NCI-H2029 (cell line): ENCODE measurements at regions not wholly inside any gene's neighbourhood (a gene's known extent, or its start where the extent isn't known, plus 50 kb on each side); places are given as distances from the start of the nearest gene placed in this dataset.
"Not testable (repeated sequence)": the region's sequence is repeated elsewhere in the genome, so short reads cannot be mapped to it uniquely, and the experiment has no call there.

Experiments
- DNase-seq: peaks from one replicate; lab custom pipeline; 2025; lab: John Stamatoyannopoulos, UW

DNA sequence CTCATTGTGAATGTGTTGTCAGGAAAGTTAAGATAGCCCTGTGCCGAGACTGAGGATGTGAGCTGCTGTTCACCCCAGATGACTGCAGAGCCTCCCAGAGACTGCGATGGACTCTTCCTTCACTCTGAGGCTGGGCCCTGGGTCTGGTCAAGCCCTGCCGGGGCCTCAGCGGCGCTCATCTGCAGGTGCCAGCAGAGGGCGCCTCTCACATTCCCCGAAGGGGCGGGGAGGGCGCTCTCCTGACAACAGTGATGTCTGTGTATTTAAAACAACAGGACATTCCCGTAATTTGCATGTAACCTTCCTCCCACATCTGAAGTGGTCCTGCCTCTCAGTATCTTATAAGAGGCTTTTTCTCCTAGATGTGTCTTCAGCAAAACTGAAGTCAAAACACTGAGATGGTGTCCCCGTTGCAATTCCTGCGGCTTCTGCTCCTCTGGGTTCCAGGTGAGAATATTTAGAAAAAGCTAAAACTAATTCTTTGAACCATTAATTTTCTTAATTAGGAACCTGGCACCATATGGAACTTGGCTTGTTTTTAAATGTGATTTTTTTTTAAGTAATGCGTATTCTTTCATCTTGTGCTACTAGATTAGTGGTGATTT is 1377.9 kb downstream of the RPIA start:
- peak; percentile 15 for DNase-seq

DNA sequence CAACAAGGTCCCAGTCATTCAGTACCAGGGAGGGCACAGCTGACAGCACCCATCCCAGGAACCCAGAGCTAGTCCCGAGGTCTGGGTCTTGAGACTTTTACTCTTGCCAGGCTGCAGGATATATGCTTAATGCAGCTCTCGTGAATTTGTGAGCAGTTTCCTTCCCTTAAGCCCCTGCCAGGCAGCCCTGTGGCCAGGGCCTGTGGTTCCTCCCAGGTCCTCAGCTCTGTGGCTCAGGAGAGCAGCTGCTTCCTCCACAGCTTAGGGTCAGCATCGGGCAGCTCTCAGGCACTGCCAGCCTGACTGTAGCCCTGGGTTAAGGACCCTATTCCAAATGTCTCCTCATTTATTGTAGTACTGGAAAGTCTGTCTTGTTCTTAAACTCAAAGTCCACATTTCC is 1384.8 kb downstream of the RPIA start:
- DNase-seq, result no peak

DNA sequence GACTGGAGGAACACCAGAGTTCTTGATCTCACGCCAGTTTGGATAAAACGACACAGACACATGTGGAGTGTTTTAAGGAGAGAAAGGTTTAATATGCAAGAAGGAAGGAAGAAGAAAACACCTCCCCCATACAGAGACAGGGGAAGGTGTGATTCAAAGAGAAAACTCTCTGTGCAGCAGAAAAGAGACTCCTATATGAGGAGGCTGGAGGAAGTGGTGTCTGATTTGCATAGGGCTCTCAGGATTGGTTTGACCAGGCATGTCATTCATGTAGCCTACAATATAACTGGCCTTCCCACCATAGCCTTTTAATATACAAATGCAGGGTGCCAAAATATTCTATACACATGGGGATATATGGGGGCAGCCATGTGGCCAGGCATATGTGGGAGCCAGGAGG is 1386.5 kb downstream of the RPIA start:
- no peak for DNase-seq

DNA sequence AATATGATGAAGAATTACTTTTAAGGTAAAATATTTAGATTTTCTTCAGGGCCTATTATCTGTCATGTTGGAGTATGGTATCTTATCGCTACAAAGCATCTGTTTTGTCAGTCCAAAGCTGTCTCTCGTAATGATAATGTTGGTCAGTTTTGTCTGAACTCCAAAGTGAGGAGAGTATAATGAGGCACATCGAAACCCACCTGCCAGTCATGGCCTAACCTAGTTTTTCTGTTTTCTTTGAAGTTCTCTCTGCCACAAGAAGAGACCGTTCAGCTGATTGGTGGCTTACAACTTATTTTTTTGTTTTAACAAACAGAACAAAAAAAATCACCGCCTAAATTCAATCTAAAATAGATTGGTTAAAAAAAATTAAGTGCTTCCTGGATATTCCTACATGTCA is 1387.9 kb downstream of the RPIA start:
- DNase-seq, result no peak

DNA sequence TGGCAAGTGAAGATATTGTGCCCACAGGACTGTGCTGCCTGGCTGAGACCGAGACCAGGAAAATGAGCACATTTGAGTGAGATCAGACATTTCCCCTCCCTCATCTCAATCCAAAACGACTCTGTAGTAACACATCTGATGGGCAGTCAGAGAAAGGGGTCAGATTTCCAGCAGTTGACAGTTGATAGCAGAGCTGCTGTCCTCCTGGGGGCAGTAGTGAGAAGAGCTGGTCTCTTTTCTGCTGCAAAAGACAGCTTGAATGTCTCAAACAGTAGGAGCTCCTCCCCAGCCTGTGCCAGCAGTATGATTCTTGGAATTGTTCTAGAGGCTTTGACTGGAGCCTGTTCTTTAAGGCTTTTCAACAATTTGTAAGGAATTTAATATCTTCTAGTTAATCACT is 1396.3 kb downstream of the RPIA start:
- not testable (repeated sequence) for DNase-seq

DNA sequence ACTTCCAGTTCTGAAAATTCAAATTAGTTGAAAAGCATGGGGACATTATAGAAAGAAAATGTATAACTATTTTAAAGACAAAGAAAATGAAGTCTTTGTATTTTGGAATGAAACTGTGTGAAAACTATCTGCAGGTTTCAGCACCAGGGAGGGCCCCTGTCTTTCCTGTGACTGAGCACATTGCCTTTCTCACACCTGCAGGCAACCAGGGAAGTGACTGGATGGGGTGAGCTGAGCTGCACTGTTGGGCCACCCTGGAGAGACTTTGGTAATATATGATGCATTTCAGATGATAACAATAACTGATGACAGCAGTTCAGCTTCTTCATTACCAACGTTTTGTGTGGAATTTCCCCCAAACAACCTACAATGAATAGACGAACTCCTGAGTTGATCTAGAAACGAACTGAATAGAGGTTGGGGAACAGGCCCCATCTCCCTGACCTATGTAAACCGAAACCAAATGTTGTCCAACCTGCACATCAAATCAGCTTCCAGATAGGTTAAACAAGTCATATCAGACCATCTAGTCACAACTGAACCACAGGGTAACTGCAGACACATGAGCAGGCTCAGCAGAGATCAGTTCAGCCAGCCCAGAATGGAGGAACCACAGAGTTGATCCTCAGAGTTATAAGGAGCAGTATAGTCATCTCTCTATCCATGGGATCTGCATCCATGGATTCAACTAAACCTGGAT is 1402.2 kb downstream of the RPIA start:
- not testable (repeated sequence) for DNase-seq

DNA sequence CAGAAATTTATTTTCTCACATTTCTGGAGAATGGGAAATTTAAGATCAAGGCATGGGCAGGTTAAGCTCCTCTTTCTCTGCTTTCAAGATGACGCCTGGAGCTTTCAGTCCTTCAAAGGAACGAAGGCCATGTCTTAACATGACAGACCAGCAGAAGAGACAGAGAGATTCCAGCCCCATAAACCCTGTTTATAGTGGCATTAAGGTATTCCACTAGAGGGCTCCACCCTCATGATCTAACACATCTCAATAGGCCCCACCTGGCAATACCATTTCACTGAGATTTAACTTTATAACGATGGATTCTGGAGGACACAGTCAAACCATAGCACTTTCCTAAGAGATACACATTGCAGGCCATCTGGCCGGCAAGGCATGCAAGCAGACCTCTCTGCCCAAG is 1406.1 kb downstream of the RPIA start:
- not testable (repeated sequence) for DNase-seq

DNA sequence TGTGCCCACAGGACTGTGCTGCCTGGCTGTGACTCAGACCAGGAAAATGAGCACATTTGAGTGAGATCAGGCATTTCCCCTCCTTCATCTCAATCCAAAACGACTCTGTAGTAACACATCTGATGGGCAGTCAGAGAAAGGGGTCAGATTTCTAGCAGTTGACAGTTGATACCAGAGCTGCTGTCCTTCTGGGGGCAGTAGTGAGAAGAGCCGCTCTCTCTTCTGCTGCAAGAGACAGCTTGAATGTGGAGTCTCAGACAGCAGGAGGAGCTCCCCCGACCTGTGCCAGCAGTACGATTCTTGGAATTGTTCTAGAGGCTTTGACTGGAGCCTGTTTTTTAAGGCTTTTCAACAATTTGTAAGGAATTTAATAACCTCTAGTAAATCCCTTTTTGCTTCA is 1413.7 kb downstream of the RPIA start:
- not testable (repeated sequence) for DNase-seq

DNA sequence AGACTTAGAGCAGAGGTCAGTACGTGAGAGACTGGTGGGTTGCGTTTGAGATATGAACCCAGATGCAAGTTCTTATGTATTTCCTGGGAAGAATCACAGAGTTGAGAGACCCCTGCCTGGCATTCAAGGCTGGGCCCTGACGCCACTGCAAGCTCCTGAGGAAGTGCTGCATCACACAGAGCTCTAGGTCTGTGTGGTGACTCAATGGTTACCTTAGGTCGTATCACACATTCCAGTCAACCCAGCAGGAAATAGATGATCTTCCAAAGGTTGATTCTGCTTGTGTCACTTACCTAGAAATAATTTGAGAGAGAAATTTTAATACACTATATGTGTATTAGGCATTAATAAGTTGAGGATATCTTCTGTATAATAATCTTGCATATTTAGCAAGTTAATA is 1431.9 kb downstream of the RPIA start:
- not testable (repeated sequence) for DNase-seq

DNA sequence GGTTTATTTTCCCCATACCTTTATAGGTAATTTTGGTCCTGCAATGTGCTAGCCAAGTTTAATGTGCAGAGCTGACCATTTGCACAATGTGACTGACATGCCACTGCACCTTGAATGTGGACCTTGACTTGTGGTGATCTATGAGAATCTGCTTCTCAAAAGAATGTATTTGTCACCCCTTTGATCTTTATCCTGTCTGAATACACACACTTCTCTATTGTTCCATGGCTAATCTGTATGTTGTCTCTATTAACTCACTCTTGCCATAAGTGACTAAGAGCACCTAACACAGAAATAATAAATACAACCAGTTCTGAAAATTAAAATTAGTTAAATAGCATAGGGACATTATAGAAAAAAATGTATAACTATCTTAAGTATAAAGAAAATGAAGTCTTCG is 1447.6 kb downstream of the RPIA start:
- not testable (repeated sequence) for DNase-seq

DNA sequence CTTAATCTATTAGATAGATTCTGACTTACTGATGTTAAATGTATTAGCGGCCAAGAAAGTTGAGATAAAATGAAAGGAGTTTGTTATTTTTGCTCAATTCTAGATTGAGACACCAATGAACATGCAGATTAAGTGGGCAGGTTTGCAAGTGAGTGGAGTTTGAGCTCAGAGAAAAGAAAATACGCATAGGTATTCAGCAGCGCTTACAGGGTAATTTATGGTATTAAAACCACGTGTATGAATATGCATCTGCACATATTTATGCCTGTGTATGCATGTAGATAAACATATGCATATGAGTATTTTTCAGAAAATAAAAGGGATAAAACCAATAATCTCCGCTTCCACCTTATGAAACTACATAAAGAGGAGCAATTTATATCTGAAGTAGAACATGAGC is 1450.1 kb downstream of the RPIA start:
- not testable (repeated sequence) for DNase-seq

DNA sequence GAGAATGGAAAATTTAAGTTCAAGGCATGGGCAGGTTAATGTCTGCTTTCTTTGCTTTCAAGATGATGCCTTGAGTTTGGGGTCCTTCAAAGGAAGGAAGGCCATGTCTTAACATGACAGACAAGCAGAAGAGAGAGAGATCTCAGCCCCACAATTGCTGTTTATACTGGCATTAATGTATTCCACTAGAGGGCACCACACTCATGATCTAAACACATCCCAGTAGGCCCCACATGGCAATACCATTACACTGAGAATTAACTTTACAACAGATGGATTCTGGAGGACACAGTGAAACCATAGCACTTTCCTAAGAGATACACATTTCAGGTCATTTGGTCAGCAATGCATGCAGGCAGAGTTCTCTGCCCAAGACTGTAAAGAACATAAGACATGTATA is 1460.3 kb downstream of the RPIA start:
- DNase-seq, result not testable (repeated sequence)

DNA sequence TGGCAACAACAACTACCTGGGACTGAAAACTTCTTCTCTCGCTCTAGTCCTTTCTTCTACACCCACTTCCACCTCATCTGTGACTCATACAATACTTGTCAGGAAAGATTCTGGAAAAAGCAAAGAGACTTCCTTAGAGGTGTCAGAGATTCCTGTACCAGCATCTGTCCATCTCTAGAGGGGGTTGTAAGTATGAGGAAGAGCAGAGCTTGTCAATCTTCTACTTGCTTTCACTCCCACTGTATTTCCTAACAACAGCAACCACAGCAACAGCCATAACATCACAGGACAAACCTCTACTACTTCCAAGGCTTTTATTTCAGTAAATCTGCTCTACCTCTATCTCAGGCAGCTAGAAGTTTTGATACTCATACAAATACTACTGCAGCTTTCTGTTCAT is 1479.5 kb downstream of the RPIA start:
- not testable (repeated sequence) for DNase-seq

DNA sequence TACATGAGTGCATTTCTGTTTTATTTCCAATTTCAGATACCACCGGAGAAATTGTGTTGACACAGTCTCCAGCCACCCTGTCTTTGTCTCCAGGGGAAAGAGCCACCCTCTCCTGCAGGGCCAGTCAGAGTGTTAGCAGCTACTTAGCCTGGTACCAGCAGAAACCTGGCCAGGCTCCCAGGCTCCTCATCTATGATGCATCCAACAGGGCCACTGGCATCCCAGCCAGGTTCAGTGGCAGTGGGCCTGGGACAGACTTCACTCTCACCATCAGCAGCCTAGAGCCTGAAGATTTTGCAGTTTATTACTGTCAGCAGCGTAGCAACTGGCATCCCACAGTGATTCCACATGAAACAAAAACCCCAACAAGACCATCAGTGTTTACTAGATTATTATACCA is 1481.6 kb downstream of the RPIA start:
- not testable (repeated sequence) for DNase-seq

DNA sequence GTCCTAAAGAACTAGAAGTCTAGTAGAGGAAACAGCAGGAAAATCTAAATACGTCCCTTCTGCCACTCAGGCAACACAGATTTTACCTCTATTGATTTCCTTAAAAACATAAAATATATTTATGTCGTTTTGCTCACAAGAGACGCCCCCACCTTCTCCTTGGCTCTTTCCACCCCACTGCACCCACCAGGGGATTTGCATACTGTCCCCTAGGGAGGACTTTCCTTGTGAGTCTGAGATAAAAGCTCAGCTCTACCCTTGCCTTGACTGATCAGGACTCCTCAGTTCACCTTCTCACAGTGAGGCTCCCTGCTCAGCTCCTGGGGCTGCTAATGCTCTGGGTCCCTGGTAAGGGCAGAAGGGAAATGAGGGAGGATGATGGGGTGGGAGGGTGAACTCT is 1488.1 kb downstream of the RPIA start:
- DNase-seq, result not testable (repeated sequence)

DNA sequence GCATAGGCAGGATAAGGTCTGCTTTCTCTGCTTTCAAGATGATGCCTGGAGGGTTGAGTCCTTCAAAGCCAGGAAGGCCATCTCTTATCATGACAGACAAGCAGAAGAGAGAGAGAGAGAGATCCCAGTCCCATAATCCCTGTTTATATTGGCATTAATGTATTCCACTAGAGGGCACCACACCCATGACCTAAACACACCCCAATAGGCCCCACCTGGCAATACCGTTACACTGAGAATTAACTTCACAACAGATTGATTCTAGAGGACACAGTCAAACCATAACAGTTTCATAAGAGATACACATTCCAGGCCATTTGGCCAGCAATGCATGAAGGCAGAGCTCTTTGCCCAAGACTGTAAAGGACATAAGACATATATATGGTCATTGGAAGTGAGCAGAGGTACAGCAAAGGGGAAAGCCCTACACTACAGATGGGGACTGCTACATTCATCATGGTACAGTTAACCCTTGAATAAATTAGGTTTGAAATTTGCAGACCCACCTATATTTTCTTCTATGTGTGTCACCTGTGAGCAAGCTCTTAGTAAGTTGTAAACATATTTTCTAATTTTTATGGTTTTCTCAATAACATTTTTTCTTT is 1516.1 kb downstream of the RPIA start:
- no peak for DNase-seq

DNA sequence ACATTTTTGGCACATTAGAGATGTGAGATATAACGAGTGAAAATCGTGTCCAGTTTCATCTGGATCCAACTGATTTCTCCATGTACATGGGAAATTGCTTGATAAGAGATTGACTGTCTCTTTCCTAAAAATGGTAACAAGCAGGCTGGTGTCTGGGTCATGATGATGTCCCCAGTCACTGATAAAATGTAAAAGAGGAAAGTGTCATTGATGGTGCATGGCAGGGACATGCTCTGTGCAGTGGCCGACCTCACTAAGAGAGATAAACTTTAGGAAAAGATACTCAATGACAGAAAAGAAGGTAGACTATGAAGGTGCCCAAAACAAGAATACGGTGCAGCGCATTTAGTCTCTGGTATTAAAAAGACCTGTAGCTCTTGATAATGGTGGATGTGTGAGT is 1517.5 kb downstream of the RPIA start:
- DNase-seq, result no peak

DNA sequence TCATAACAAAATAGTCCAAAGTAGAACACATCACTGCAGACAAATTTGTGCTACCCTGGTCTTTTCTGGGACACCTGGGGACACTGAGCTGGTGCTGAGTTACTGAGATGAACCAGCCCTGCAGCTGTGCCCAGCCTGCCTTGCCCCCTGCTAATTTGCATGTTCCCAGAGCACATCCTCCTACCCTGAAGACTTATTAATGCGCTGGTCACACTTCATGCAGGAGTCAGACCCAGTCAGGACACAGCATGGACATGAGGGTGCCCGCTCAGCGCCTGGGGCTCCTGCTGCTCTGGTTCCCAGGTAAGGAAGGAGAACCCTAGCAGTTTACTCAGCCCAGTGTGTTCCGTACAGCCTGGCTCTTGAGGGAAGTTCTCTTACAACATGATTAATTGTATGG is 1518.3 kb downstream of the RPIA start:
- no peak for DNase-seq

DNA sequence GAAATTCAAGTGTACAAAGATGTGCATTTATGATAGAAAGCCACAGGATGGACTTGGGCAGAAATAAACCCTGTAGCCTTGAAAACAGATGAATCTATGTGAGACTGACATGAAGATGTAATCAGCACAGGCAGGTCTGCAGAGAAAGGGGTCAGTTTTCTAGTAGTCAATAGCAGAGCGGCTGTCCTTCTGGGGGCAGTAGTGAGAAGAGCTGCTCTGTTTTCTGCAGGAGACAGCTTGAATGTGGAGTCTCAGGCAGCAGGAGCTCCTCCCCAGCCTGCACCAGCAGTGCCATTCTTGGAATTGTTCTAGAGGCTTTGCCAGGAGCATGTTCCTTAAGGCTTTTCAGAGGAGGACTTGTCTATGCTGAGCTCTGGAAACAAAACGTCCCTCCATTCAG is 1524.4 kb downstream of the RPIA start:
- not testable (repeated sequence) for DNase-seq

DNA sequence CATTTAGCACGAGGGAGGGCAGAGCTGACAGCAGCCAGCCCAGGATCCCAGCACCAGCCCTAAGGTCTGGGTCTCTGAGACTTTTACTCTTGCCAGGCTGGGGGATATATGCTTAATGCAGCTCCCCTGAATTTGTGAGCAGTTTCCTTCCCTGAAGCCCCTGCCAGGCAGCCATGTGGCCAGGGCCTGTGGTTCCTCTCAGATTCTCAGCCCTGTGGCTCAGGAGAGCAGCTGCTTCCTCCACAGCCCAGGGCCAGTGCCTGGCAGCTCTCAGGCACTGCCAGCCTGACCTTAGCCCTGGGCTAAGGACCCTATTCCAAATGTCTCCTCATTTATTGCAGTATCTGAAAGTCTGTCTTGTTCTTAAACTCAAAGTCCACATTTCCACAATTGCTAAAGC is 1525.3 kb downstream of the RPIA start:
- DNase-seq, result not testable (repeated sequence)

DNA sequence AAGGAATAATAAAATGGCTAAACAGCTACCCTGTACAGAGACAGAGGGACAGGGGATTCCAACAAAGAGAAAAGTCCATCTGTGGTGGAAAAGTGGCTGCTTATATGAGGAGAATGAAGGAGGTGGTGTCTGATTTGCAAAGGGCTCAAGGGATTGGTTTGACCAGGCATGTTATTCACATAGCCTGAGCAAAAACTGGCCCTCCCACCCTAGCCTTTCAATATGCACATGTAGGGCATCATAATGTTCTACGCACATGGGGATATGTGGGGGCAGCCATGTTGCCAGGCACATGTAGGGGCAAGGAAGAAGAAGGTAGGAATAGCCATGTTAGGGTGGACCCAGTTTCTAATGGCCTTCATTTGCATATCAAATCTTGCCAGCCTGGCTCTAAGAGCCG is 1527.1 kb downstream of the RPIA start:
- not testable (repeated sequence) for DNase-seq

DNA sequence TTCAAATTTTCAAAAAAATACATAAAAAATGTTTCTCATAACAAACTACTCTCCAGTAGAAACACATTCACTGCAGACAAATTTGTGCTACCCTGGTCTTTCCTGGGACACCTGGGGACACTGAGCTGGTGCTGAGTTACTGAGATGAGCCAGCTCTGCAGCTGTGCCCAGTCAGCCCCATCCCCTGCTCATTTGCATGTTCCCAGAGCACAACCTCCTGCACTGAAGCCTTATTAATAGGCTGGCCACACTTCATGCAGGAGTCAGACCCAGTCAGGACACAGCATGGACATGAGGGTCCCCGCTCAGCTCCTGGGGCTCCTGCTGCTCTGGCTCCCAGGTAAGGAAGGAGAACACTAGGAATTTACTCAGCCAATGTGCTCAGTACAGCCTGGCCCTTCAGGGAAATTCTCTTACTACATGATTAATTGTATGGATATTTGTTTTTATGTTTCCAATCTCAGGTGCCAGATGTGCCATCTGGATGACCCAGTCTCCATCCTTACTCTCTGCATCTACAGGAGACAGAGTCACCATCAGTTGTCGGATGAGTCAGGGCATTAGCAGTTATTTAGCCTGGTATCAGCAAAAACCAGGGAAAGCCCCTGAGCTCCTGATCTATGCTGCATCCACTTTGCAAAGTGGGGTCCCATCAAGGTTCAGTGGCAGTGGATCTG is 1529.3 kb downstream of the RPIA start:
- DNase-seq, result not testable (repeated sequence)

DNA sequence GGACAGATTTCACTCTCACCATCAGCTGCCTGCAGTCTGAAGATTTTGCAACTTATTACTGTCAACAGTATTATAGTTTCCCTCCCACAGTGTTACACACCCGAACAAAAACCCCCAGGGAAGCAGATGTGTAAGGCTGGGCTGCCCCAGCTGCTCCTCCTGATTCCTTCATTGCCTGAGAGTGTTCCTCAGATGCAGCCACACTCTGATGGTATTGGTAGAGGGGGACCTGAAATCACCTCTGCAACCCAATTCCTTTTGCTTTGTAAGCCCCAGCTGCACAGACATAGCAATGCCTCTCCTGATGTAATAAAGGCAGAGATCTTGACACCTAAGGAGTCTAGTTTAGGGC is 1529.8 kb downstream of the RPIA start:
- no peak for DNase-seq
